ENCODE measurements at regions not wholly inside any gene's neighbourhood (a gene's known extent, or its start where the extent isn't known, plus 50 kb on each side); places are given as distances from the start of the nearest gene placed in this dataset.

DNA sequence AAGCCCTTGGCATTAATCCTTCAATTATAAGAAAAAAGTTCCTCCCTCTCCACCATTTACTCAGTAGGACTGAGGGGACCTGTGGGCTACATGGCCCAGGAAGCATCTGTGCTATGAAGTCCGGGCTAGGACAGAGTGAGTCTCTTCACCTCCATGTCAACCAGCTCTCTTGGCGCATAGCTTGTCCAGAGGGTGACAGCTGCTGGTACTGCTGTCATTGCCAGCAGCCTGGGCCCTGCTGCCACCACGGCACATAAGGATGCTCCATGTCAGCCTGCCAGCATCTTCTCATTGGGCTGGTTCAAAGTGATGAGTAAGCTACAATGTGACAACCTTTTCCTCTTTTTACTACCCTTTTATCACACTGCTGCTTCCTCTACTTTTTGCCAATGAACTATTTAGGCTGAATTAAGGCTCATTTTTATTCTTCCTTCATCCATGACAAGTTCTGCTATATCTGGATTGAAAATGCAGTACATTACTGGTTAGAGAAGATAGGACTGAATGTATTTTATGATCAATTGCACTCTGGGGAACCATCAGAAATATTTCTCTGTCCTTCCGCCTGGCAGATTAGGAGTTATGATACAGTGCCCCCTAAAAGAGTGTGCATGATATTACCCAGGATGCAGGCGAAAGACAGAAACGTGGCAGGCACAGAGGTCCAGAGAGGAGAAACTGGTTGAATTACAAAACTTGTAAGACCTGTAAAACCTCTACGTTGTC, 258.9 kb upstream of the TNP1 start (continued):
- TF ChIP-seq, protein P1, sequence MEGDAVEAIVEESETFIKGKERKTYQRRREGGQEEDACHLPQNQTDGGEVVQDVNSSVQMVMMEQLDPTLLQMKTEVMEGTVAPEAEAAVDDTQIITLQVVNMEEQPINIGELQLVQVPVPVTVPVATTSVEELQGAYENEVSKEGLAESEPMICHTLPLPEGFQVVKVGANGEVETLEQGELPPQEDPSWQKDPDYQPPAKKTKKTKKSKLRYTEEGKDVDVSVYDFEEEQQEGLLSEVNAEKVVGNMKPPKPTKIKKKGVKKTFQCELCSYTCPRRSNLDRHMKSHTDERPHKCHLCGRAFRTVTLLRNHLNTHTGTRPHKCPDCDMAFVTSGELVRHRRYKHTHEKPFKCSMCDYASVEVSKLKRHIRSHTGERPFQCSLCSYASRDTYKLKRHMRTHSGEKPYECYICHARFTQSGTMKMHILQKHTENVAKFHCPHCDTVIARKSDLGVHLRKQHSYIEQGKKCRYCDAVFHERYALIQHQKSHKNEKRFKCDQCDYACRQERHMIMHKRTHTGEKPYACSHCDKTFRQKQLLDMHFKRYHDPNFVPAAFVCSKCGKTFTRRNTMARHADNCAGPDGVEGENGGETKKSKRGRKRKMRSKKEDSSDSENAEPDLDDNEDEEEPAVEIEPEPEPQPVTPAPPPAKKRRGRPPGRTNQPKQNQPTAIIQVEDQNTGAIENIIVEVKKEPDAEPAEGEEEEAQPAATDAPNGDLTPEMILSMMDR (conservative IDR thresholded peaks at IDR 0.05; ENCODE audit: low read depth in 2 of 2) = no peak
- TF ChIP-seq STAT1 (IDR thresholded peaks at IDR 0.05; ENCODE audit: unreplicated experiment) = no peak
- no peak for TF ChIP-seq JUNB (IDR thresholded peaks at IDR 0.05; ENCODE audit: unreplicated experiment)
- TF ChIP-seq NANOG (IDR thresholded peaks at IDR 0.05; ENCODE audit: borderline replicate concordance) = no peak
- TF ChIP-seq EZH2 (IDR thresholded peaks at IDR 0.05; ENCODE audit: low read depth, unreplicated experiment) = no peak
- no peak for TF ChIP-seq ZNF114 (CRISPR knock-in tag; IDR thresholded peaks at IDR 0.05)
- TF ChIP-seq ZNF331 (CRISPR knock-in tag; IDR thresholded peaks at IDR 0.05; ENCODE audit: low read depth) = no peak
- TF ChIP-seq, protein P2, sequence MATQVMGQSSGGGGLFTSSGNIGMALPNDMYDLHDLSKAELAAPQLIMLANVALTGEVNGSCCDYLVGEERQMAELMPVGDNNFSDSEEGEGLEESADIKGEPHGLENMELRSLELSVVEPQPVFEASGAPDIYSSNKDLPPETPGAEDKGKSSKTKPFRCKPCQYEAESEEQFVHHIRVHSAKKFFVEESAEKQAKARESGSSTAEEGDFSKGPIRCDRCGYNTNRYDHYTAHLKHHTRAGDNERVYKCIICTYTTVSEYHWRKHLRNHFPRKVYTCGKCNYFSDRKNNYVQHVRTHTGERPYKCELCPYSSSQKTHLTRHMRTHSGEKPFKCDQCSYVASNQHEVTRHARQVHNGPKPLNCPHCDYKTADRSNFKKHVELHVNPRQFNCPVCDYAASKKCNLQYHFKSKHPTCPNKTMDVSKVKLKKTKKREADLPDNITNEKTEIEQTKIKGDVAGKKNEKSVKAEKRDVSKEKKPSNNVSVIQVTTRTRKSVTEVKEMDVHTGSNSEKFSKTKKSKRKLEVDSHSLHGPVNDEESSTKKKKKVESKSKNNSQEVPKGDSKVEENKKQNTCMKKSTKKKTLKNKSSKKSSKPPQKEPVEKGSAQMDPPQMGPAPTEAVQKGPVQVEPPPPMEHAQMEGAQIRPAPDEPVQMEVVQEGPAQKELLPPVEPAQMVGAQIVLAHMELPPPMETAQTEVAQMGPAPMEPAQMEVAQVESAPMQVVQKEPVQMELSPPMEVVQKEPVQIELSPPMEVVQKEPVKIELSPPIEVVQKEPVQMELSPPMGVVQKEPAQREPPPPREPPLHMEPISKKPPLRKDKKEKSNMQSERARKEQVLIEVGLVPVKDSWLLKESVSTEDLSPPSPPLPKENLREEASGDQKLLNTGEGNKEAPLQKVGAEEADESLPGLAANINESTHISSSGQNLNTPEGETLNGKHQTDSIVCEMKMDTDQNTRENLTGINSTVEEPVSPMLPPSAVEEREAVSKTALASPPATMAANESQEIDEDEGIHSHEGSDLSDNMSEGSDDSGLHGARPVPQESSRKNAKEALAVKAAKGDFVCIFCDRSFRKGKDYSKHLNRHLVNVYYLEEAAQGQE (IDR thresholded peaks at IDR 0.05; ENCODE audit: unreplicated experiment) = no peak

DNA sequence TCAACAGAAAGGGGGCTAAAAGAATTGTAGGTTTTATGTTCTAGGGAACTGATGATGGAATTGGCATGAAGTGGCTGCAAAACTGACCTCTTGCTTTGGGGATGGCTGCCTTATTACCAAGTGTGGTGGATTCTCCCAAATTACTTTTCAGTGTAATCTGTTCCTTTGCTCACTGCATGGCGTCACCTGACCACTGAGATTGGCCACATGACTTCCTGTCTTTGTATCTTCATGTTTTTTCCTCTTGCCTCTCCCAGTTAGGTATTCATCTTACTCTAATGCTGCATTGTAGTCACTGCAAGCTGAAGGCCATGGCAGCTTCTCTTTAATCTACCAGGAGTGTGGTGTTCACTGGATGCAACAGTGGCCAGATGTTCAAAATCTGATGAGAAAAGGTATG, 257.7 kb upstream of the TNP1 start:
- no peaks in the 10 kb centered on the region for H3K36me3 Mint-ChIP-seq (ENCODE audit: low read depth)
- H2AFZ ChIP-seq = peak overlapping the region; percentile 80; the same call in 1 of the 2 replicates
- H3K27me3 Mint-ChIP-seq (ENCODE audit: insufficient read depth, low read depth, poor library complexity) = no peaks in the 10 kb centered on the region

More for the DNA sequence above, 257.7 kb upstream of the TNP1 start:
- no peak overlapping the region for H3K27ac ChIP-seq (ENCODE audit: low read depth)
- H3K36me3 ChIP-seq (ENCODE audit: insufficient read depth) = no peaks in the 10 kb centered on the region
- no peak overlapping the region for H3K4me2 ChIP-seq
- H3K27ac Mint-ChIP-seq = no peak overlapping the region
- no peak overlapping the region for H3K4me3 Mint-ChIP-seq
- TF ChIP-seq EZH2phosphoT487 (IDR thresholded peaks at IDR 0.05; ENCODE audit: unreplicated experiment) = no peak
- TF ChIP-seq, protein P3, sequence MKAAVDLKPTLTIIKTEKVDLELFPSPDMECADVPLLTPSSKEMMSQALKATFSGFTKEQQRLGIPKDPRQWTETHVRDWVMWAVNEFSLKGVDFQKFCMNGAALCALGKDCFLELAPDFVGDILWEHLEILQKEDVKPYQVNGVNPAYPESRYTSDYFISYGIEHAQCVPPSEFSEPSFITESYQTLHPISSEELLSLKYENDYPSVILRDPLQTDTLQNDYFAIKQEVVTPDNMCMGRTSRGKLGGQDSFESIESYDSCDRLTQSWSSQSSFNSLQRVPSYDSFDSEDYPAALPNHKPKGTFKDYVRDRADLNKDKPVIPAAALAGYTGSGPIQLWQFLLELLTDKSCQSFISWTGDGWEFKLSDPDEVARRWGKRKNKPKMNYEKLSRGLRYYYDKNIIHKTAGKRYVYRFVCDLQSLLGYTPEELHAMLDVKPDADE (IDR thresholded peaks at IDR 0.05) = no peak
- TF ChIP-seq NANOG (IDR thresholded peaks at IDR 0.05; ENCODE audit: borderline replicate concordance) = no peak
- no peak for TF ChIP-seq ZNF331 (CRISPR knock-in tag; IDR thresholded peaks at IDR 0.05; ENCODE audit: low read depth)
- TF ChIP-seq, protein P4, sequence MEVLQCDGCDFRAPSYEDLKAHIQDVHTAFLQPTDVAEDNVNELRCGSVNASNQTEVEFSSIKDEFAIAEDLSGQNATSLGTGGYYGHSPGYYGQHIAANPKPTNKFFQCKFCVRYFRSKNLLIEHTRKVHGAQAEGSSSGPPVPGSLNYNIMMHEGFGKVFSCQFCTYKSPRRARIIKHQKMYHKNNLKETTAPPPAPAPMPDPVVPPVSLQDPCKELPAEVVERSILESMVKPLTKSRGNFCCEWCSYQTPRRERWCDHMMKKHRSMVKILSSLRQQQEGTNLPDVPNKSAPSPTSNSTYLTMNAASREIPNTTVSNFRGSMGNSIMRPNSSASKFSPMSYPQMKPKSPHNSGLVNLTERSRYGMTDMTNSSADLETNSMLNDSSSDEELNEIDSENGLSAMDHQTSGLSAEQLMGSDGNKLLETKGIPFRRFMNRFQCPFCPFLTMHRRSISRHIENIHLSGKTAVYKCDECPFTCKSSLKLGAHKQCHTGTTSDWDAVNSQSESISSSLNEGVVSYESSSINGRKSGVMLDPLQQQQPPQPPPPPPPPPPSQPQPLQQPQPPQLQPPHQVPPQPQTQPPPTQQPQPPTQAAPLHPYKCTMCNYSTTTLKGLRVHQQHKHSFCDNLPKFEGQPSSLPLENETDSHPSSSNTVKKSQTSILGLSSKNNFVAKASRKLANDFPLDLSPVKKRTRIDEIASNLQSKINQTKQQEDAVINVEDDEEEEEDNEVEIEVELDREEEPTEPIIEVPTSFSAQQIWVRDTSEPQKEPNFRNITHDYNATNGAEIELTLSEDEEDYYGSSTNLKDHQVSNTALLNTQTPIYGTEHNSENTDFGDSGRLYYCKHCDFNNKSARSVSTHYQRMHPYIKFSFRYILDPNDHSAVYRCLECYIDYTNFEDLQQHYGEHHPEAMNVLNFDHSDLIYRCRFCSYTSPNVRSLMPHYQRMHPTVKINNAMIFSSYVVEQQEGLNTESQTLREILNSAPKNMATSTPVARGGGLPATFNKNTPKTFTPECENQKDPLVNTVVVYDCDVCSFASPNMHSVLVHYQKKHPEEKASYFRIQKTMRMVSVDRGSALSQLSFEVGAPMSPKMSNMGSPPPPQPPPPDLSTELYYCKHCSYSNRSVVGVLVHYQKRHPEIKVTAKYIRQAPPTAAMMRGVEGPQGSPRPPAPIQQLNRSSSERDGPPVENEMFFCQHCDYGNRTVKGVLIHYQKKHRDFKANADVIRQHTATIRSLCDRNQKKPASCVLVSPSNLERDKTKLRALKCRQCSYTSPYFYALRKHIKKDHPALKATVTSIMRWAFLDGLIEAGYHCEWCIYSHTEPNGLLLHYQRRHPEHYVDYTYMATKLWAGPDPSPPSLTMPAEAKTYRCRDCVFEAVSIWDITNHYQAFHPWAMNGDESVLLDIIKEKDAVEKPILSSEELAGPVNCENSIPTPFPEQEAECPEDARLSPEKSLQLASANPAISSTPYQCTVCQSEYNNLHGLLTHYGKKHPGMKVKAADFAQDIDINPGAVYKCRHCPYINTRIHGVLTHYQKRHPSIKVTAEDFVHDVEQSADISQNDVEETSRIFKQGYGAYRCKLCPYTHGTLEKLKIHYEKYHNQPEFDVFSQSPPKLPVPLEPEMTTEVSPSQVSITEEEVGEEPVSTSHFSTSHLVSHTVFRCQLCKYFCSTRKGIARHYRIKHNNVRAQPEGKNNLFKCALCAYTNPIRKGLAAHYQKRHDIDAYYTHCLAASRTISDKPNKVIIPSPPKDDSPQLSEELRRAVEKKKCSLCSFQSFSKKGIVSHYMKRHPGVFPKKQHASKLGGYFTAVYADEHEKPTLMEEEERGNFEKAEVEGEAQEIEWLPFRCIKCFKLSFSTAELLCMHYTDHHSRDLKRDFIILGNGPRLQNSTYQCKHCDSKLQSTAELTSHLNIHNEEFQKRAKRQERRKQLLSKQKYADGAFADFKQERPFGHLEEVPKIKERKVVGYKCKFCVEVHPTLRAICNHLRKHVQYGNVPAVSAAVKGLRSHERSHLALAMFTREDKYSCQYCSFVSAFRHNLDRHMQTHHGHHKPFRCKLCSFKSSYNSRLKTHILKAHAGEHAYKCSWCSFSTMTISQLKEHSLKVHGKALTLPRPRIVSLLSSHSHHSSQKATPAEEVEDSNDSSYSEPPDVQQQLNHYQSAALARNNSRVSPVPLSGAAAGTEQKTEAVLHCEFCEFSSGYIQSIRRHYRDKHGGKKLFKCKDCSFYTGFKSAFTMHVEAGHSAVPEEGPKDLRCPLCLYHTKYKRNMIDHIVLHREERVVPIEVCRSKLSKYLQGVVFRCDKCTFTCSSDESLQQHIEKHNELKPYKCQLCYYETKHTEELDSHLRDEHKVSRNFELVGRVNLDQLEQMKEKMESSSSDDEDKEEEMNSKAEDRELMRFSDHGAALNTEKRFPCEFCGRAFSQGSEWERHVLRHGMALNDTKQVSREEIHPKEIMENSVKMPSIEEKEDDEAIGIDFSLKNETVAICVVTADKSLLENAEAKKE (CRISPR knock-in tag; IDR thresholded peaks at IDR 0.05) = no peak
- no peak for ATAC-seq
- H3F3A ChIP-seq (replicated peaks; ENCODE audit: low read depth) = no peaks in the 10 kb centered on the region
- no peaks in the 10 kb centered on the region for H4K20me1 ChIP-seq (replicated peaks; ENCODE audit: insufficient read depth)
- DNase-seq (ENCODE audit: low spot score) = no peak
- H3K4me3 ChIP-seq = no peak overlapping the region
- no peaks in the 10 kb centered on the region for H3K9me3 Mint-ChIP-seq
- peaks cover 4% of the 10 kb centered on the region; the same call in 1 of the 2 replicates for H3K9me2 ChIP-seq (ENCODE audit: insufficient read depth)
- H3K4me1 Mint-ChIP-seq = no peaks in the 10 kb centered on the region
- H3K79me2 ChIP-seq (replicated peaks; ENCODE audit: insufficient read depth) = no peaks in the 10 kb centered on the region
- no peaks in the 10 kb centered on the region for H3K27me3 ChIP-seq (ENCODE audit: insufficient read depth)
- H3K4me1 ChIP-seq (ENCODE audit: insufficient read depth) = no peaks in the 10 kb centered on the region
